Neural progenitor cell (in vitro differentiated cells): ENCODE measurements at regions not wholly inside any gene's neighbourhood (a gene's known extent, or its start where the extent isn't known, plus 50 kb on each side); places are given as distances from the start of the nearest gene placed in this dataset.
A peak's percentile ranks its signal among the peaks of the same experiment; 100 is the strongest.

ENCODE experiments used
- DNase-seq: peaks from one replicate; pipeline ENCODE4 v3.0.0-alpha.2; 2016; ENCODE audit warnings: low spot score
- H2AFZ ChIP-seq: fragments of 200-600 bp; sonication (generic); replicated peaks from 2 replicates; pipeline ENCODE4 v1.6.1; 2016; ENCODE audit warnings: antibody characterized with exemption
- H3F3A ChIP-seq: fragments of 200-600 bp; sonication (generic); 2 replicates; pipeline ENCODE4 v1.6.1; 2016; ENCODE audit warnings: antibody characterized with exemption, low read depth
- H3K27ac ChIP-seq: fragments of 200-600 bp; sonication (generic); 2 replicates; pipeline ENCODE4 v1.5.1; 2016; ENCODE audit warnings: mild to moderate bottlenecking
- H3K27me3 ChIP-seq: fragments of 200-600 bp; sonication (generic); 2 replicates; pipeline ENCODE4 v1.6.1; 2016; ENCODE audit warnings: mild to moderate bottlenecking, moderate library complexity
- H3K36me3 ChIP-seq: fragments of 200-600 bp; sonication (generic); 2 replicates; pipeline ENCODE4 v1.5.1; 2016
- H3K4me1 ChIP-seq: fragments of 200-600 bp; sonication (generic); 2 replicates; pipeline ENCODE4 v1.6.1; 2016; ENCODE audit warnings: mixed run types
- H3K4me2 ChIP-seq: fragments of 200-600 bp; sonication (generic); 2 replicates; pipeline ENCODE4 v1.6.1; 2016
- H3K4me3 ChIP-seq: fragments of 200-600 bp; sonication (generic); 2 replicates; pipeline ENCODE4 v1.5.1; 2016
- H3K79me2 ChIP-seq: fragments of 200-600 bp; sonication (generic); 2 replicates; pipeline ENCODE4 v1.6.1; 2016; ENCODE audit warnings: low read depth
- H3K9ac ChIP-seq: fragments of 200-600 bp; sonication (generic); 2 replicates; pipeline ENCODE4 v1.6.1; 2016
- H3K9me3 ChIP-seq: fragments of 200-600 bp; sonication (generic); 2 replicates; pipeline ENCODE4 v1.5.1; 2016; ENCODE audit warnings: low read depth
- H4K20me1 ChIP-seq: fragments of 200-600 bp; sonication (generic); 2 replicates; pipeline ENCODE4 v1.6.1; 2016; ENCODE audit warnings: low read depth
- H3K27ac Mint-ChIP-seq: 3 replicates; pipeline ENCODE4 v1.8.0; 2021; ENCODE audit warnings: mixed read lengths
- H3K27me3 Mint-ChIP-seq: 2 replicates; pipeline ENCODE4 v1.8.0; 2022; ENCODE audit warnings: low read depth, mild to moderate bottlenecking, inconsistent platforms, moderate library complexity, mixed read lengths; ENCODE audit not compliant: insufficient read depth
- H3K36me3 Mint-ChIP-seq: 3 replicates; pipeline ENCODE4 v1.8.0; 2021; ENCODE audit warnings: mixed read lengths
- H3K4me1 Mint-ChIP-seq: 3 replicates; pipeline ENCODE4 v1.8.0; 2021; ENCODE audit warnings: mixed read lengths
- H3K4me3 Mint-ChIP-seq: 3 replicates; pipeline ENCODE4 v1.8.0; 2021; ENCODE audit warnings: mild to moderate bottlenecking, moderate library complexity, mixed read lengths
- H3K9me3 Mint-ChIP-seq: 3 replicates; pipeline ENCODE4 v1.8.0; 2020; ENCODE audit warnings: mixed read lengths
- EZH2 ChIP-seq: fragments of 200-600 bp; sonication (generic); IDR thresholded peaks from 2 replicates; pipeline ENCODE4 v1.6.1; 2017; ENCODE audit warnings: antibody characterized with exemption, mild to moderate bottlenecking, moderate library complexity
- EZH2phosphoT487 ChIP-seq: fragments of 200-600 bp; sonication (generic); IDR thresholded peaks from 2 replicates; pipeline ENCODE4 v1.6.1; 2017; ENCODE audit warnings: antibody characterized with exemption
- TF ChIP-seq, protein P1 (sequence below): fragments of 200-600 bp; sonication (generic); IDR thresholded peaks from 2 replicates; pipeline ENCODE4 v1.5.1; 2017; ENCODE audit warnings: antibody characterized with exemption, mild to moderate bottlenecking

DNA sequence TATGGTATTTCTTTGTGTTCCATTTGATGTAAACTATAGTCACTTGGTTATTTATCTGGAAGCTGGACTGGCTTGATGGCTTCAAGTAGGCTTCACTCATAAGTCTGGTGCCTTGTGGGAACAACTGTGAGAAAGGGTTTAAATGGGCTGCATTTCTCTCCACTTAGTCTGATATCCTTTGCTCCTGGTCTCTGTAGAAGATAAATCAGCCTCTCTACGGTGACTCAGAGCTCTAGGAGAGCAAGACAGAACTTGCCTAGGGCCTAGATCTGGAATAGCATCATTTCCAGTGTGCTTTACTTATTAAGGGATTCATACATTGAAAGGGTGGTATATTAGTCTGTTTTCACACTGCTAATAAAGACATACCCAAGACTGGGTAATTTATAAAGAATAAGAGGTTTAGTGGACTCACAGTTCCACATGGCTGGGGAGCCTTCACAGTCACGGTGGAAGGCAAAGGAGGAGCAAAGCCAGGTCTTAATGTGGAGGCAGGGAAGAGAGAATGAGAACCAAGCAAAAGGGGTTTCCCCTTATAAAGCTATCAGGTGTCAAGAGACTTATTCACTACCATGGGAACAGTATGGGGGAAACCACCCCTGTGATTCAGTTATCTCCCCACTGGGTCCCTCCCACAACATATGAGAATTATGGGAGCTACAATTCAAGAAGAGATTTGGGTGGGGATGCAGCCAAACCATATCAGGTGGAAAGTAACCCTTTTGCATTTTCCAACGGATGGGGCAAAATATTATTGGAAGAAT, 1746.4 kb upstream of the PCDH7 start:
- H3F3A ChIP-seq, result no peaks in the 10 kb centered on the region
- Mint-ChIP-seq H3K4me3 (no peak overlapping the region), H3K36me3 (no peaks in the 10 kb centered on the region), H3K27ac (no peak overlapping the region), H3K27me3 (no peaks in the 10 kb centered on the region), H3K9me3 (no peaks in the 10 kb centered on the region), H3K4me1 (no peaks in the 10 kb centered on the region)
- H3K79me2 ChIP-seq, result no peaks in the 10 kb centered on the region
- H3K27ac ChIP-seq, result no peak overlapping the region
- no peak overlapping the region for H3K4me3 ChIP-seq
- H3K4me2 ChIP-seq, result no peak overlapping the region
- no peak overlapping the region for H2AFZ ChIP-seq
- no peaks in the 10 kb centered on the region for H3K9me3 ChIP-seq
- no peak for DNase-seq
- no peak for TF ChIP-seq EZH2phosphoT487
- TF ChIP-seq EZH2, result no peak
- TF ChIP-seq, protein P1, sequence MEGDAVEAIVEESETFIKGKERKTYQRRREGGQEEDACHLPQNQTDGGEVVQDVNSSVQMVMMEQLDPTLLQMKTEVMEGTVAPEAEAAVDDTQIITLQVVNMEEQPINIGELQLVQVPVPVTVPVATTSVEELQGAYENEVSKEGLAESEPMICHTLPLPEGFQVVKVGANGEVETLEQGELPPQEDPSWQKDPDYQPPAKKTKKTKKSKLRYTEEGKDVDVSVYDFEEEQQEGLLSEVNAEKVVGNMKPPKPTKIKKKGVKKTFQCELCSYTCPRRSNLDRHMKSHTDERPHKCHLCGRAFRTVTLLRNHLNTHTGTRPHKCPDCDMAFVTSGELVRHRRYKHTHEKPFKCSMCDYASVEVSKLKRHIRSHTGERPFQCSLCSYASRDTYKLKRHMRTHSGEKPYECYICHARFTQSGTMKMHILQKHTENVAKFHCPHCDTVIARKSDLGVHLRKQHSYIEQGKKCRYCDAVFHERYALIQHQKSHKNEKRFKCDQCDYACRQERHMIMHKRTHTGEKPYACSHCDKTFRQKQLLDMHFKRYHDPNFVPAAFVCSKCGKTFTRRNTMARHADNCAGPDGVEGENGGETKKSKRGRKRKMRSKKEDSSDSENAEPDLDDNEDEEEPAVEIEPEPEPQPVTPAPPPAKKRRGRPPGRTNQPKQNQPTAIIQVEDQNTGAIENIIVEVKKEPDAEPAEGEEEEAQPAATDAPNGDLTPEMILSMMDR, result no peak
- no peaks in the 10 kb centered on the region for H4K20me1 ChIP-seq
- H3K4me1 ChIP-seq, result no peaks in the 10 kb centered on the region
- H3K9ac ChIP-seq, result no peak overlapping the region
- H3K36me3 ChIP-seq, result no peaks in the 10 kb centered on the region
- H3K27me3 ChIP-seq, result no peaks in the 10 kb centered on the region

- Histone ChIP-seq H3K36me3 (no peaks in the 10 kb centered on the region), H3K9ac (no peak overlapping the region), H2AFZ (no peak overlapping the region), H3K9me3 (no peaks in the 10 kb centered on the region), H3K79me2 (no peaks in the 10 kb centered on the region), H3K4me2 (no peak overlapping the region), H3K4me1 (no peaks in the 10 kb centered on the region), H3K27me3 (no peaks in the 10 kb centered on the region), H3K27ac (no peak overlapping the region), H3K4me3 (no peak overlapping the region), H4K20me1 (no peaks in the 10 kb centered on the region), H3F3A (no peaks in the 10 kb centered on the region)
- Mint-ChIP-seq H3K4me3 (no peak overlapping the region), H3K4me1 (no peaks in the 10 kb centered on the region), H3K27me3 (no peaks in the 10 kb centered on the region), H3K36me3 (no peaks in the 10 kb centered on the region), H3K27ac (no peak overlapping the region), H3K9me3 (no peaks in the 10 kb centered on the region)
- DNase-seq, result no peak
- TF ChIP-seq EZH2, result no peak
- TF ChIP-seq EZH2phosphoT487, result no peak
- TF ChIP-seq, protein P1, result no peak
Measured at GRCh38 chr4:28976369-28976768, 1743.8 kb upstream of the PCDH7 start.

DNA sequence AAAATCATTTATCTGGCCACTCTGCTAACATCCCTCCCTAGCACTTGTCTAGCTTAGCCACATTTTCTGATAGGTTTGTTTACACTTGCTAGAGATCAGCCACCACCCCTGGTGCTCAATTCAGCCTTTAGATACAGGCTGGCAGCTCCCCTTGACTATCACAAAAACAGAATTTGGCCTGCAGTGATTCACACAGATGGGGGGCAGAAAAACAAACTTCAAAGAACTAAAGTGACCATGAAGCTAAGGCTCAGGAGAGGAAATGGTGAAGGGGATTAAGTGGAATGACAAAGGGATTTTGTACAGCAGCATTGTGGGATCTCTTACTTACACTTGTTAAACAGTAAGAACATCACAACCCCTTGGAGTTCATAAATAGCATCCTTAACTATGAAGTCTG, 1718.0 kb upstream of the PCDH7 start:
- H3K4me3 ChIP-seq, result no peak overlapping the region

More for the DNA sequence above, 1718.0 kb upstream of the PCDH7 start:
- H3K27me3 ChIP-seq, result peaks cover 76% of the 10 kb centered on the region
- Mint-ChIP-seq H3K27me3 (peaks cover 14% of the 10 kb centered on the region), H3K27ac (no peak overlapping the region), H3K36me3 (peaks cover 6% of the 10 kb centered on the region), H3K4me3 (peak overlapping the region; percentile 36), H3K9me3 (peaks cover 52% of the 10 kb centered on the region), H3K4me1 (peaks cover 17% of the 10 kb centered on the region)
- no peaks in the 10 kb centered on the region for H3K79me2 ChIP-seq
- no peak overlapping the region for H3K27ac ChIP-seq
- no peaks in the 10 kb centered on the region for H3K36me3 ChIP-seq
- TF ChIP-seq EZH2phosphoT487, result no peak
- no peak for TF ChIP-seq EZH2
- TF ChIP-seq, protein P1, result no peak
- peaks cover 8% of the 10 kb centered on the region for H3F3A ChIP-seq
- no peaks in the 10 kb centered on the region for H3K9me3 ChIP-seq
- H4K20me1 ChIP-seq, result no peaks in the 10 kb centered on the region
- H3K9ac ChIP-seq, result no peak overlapping the region
- H3K4me1 ChIP-seq, result peaks cover 19% of the 10 kb centered on the region
- peak overlapping the region; percentile 15 for H3K4me2 ChIP-seq
- DNase-seq, result peak; percentile 79
- H2AFZ ChIP-seq, result no peak overlapping the region
